Liver (tissue), 3 donors: ENCODE measurements at regions not wholly inside any gene's neighbourhood (a gene's known extent, or its start where the extent isn't known, plus 50 kb on each side); places are given as distances from the start of the nearest gene placed in this dataset.

Experiments used
- EGR1 ChIP-seq, 2 donors: IDR thresholded peaks; 2 replicates each; pipeline ENCODE4 v1.6.1; 2016 to 2018; ENCODE audit warnings: antibody characterized with exemption in 2 of 2, low read depth in 2 of 2
- GABPA ChIP-seq, 2 donors: IDR thresholded peaks in 1 of 2; conservative IDR thresholded peaks in 1 of 2; 2 replicates each; pipeline ENCODE4 v1.6.1; 2016; ENCODE audit warnings: antibody characterized with exemption in 2 of 2, mild to moderate bottlenecking in 1 of 2, moderate library complexity in 1 of 2
- HNF4A ChIP-seq, 2 donors: conservative IDR thresholded peaks; 2 replicates each; pipeline ENCODE4 v1.6.1; 2016; ENCODE audit warnings: antibody characterized with exemption in 2 of 2, mild to moderate bottlenecking in 2 of 2
- RAD21 ChIP-seq, 2 donors: IDR thresholded peaks; 2 replicates each; pipeline ENCODE4 v1.6.1; 2016; ENCODE audit warnings: antibody characterized with exemption in 2 of 2, mild to moderate bottlenecking in 2 of 2
- RXRA ChIP-seq, 2 donors: IDR thresholded peaks; 2 replicates each; pipeline ENCODE4 v1.6.1; 2017 to 2018; ENCODE audit warnings: antibody characterized with exemption in 2 of 2, mild to moderate bottlenecking in 1 of 2
- SP1 ChIP-seq: IDR thresholded peaks from 2 replicates; pipeline ENCODE4 v1.6.1; 2018; ENCODE audit warnings: antibody characterized with exemption, mild to moderate bottlenecking
- TF ChIP-seq, protein P1 (sequence below): fragments of 150-350 bp; IDR thresholded peaks from 2 replicates; pipeline ENCODE4 v1.5.1; 2017; ENCODE audit warnings: improper control_type of control experiment, low read depth, low read length; ENCODE audit not compliant: missing input control
- TF ChIP-seq, protein P2 (sequence below): IDR thresholded peaks from 2 replicates; pipeline ENCODE4 v1.6.1; 2016; ENCODE audit warnings: antibody characterized with exemption
- TF ChIP-seq, protein P3 (sequence below): IDR thresholded peaks from 2 replicates; pipeline ENCODE4 v1.6.1; 2016; ENCODE audit warnings: antibody characterized with exemption
- TF ChIP-seq, protein P4 (sequence below): IDR thresholded peaks from 2 replicates; pipeline ENCODE4 v1.6.1; 2016; ENCODE audit warnings: antibody characterized with exemption, mild to moderate bottlenecking
- donor health status: healthy.
- donor health status: healthy.

DNA sequence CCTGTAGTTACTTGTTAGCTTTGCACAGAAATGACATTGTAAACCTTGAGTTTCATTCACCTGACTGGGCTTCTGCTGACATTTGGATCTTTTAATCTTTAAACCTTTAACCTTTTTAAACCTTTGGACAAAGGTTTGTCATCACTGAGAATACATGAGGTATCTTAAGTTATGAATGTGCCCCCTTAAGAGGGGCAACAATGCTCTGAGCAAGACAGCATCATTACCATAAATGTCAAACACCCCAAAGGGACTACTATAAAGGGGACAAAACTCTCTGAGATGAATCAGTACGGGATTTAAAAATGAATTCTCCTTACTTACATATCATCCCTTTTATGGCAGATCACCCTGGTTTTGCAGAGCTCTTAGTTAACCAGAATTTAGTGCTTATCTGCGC is 203.3 kb downstream of the COG6 start:
- TF ChIP-seq, protein P1, sequence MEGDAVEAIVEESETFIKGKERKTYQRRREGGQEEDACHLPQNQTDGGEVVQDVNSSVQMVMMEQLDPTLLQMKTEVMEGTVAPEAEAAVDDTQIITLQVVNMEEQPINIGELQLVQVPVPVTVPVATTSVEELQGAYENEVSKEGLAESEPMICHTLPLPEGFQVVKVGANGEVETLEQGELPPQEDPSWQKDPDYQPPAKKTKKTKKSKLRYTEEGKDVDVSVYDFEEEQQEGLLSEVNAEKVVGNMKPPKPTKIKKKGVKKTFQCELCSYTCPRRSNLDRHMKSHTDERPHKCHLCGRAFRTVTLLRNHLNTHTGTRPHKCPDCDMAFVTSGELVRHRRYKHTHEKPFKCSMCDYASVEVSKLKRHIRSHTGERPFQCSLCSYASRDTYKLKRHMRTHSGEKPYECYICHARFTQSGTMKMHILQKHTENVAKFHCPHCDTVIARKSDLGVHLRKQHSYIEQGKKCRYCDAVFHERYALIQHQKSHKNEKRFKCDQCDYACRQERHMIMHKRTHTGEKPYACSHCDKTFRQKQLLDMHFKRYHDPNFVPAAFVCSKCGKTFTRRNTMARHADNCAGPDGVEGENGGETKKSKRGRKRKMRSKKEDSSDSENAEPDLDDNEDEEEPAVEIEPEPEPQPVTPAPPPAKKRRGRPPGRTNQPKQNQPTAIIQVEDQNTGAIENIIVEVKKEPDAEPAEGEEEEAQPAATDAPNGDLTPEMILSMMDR = no peak
- TF ChIP-seq, protein P2, sequence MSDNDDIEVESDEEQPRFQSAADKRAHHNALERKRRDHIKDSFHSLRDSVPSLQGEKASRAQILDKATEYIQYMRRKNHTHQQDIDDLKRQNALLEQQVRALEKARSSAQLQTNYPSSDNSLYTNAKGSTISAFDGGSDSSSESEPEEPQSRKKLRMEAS = no peak
- no peak for TF ChIP-seq RXRA (IDR thresholded peaks at IDR 0.05)
- no peak for TF ChIP-seq GABPA (IDR thresholded peaks at IDR 0.05 in 1 of 2, conservative IDR thresholded peaks at IDR 0.05 in 1 of 2)
- TF ChIP-seq, protein P3, sequence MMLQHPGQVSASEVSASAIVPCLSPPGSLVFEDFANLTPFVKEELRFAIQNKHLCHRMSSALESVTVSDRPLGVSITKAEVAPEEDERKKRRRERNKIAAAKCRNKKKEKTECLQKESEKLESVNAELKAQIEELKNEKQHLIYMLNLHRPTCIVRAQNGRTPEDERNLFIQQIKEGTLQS = no peak
- TF ChIP-seq EGR1 (IDR thresholded peaks at IDR 0.05; ENCODE audit: low read depth in 2 of 2) = no peak
- no peak for TF ChIP-seq SP1
- TF ChIP-seq RAD21 (IDR thresholded peaks at IDR 0.05) = no peak
- TF ChIP-seq, protein P4, sequence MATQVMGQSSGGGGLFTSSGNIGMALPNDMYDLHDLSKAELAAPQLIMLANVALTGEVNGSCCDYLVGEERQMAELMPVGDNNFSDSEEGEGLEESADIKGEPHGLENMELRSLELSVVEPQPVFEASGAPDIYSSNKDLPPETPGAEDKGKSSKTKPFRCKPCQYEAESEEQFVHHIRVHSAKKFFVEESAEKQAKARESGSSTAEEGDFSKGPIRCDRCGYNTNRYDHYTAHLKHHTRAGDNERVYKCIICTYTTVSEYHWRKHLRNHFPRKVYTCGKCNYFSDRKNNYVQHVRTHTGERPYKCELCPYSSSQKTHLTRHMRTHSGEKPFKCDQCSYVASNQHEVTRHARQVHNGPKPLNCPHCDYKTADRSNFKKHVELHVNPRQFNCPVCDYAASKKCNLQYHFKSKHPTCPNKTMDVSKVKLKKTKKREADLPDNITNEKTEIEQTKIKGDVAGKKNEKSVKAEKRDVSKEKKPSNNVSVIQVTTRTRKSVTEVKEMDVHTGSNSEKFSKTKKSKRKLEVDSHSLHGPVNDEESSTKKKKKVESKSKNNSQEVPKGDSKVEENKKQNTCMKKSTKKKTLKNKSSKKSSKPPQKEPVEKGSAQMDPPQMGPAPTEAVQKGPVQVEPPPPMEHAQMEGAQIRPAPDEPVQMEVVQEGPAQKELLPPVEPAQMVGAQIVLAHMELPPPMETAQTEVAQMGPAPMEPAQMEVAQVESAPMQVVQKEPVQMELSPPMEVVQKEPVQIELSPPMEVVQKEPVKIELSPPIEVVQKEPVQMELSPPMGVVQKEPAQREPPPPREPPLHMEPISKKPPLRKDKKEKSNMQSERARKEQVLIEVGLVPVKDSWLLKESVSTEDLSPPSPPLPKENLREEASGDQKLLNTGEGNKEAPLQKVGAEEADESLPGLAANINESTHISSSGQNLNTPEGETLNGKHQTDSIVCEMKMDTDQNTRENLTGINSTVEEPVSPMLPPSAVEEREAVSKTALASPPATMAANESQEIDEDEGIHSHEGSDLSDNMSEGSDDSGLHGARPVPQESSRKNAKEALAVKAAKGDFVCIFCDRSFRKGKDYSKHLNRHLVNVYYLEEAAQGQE = no peak
- TF ChIP-seq HNF4A (conservative IDR thresholded peaks at IDR 0.05) = no peak
